ENCODE measurements at regions not wholly inside any gene's neighbourhood (a gene's known extent, or its start where the extent isn't known, plus 50 kb on each side); places are given as distances from the start of the nearest gene placed in this dataset.

GRCh38 chr13:106036870-106037269 lies 498.6 kb downstream of the EFNB2 start:
- Histone ChIP-seq H3K4me2 (ENCODE audit: unreplicated experiment) (no peak overlapping the region), H3K27me3 (replicated peaks; ENCODE audit: insufficient read depth) (no peaks in the 10 kb centered on the region), H3K36me3 (ENCODE audit: low read depth) (no peaks in the 10 kb centered on the region), H3K79me2 (ENCODE audit: insufficient read depth) (no peaks in the 10 kb centered on the region), H2AFZ (no peak overlapping the region), H3K9me2 (ENCODE audit: insufficient read depth) (no peaks in the 10 kb centered on the region), H3K4me1 (ENCODE audit: insufficient read depth) (0 out of 2 replicates have a peak, but pooled peaks cover 6% of the 10 kb centered on the region), H3K9ac (no peak overlapping the region), H3K4me3 (no peak overlapping the region), H3K9me3 (ENCODE audit: low read depth) (no peaks in the 10 kb centered on the region), H3K27ac (no peak overlapping the region), H4K20me1 (ENCODE audit: insufficient read depth) (no peaks in the 10 kb centered on the region), H3F3A (ENCODE audit: insufficient read depth) (no peaks in the 10 kb centered on the region)
- no peak for TF ChIP-seq EZH2phosphoT487 (IDR thresholded peaks at IDR 0.05; ENCODE audit: insufficient read depth, low read depth)
- no peak for TF ChIP-seq EZH2 (IDR thresholded peaks at IDR 0.05; ENCODE audit: insufficient read depth, poor library complexity, severe bottlenecking)
- no peak for DNase-seq
- in situ Hi-C loops (cut with MboI) = no loop called here
- 68 to 70% methylated on average over 5 to 6 of the region's 6 CpGs for WGBS, 2 experiments (ENCODE audit: low coverage in 1 of 2, low lambda C conversion rate in 2 of 2, missing lambda C conversion rate in 2 of 2)

DNA sequence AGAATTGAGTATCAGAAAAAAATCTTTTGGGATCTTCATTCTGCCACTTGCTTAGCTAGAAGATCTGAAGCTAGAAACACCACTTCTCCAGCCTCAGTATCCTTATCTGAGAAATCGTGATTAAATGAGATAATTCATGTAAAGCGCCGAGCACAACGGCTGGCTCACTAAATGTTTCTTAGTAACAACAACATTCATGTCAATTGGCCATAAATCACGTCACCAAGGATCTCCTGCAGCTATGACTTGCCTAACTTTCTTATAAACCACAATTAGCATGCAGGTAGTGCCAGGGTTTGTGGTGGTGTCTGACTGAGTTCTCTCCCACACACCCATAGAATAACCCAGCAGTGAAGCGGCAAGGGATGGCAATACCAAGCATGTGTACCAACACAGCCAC lies 501.3 kb downstream of the EFNB2 start:
- DNase-seq = peak; percentile 30
- Histone ChIP-seq H3K4me2 (ENCODE audit: unreplicated experiment) (peak overlapping the region; percentile 34), H3K27ac (no peak overlapping the region), H2AFZ (no peak overlapping the region), H3K36me3 (ENCODE audit: low read depth) (no peaks in the 10 kb centered on the region), H3K9ac (no peak overlapping the region), H4K20me1 (ENCODE audit: insufficient read depth) (no peaks in the 10 kb centered on the region), H3F3A (ENCODE audit: insufficient read depth) (no peaks in the 10 kb centered on the region), H3K4me1 (ENCODE audit: insufficient read depth) (0 out of 2 replicates have a peak, but pooled peaks cover 6% of the 10 kb centered on the region), H3K9me3 (ENCODE audit: low read depth) (no peaks in the 10 kb centered on the region), H3K79me2 (ENCODE audit: insufficient read depth) (no peaks in the 10 kb centered on the region), H3K27me3 (replicated peaks; ENCODE audit: insufficient read depth) (no peaks in the 10 kb centered on the region), H3K4me3 (no peak overlapping the region), H3K9me2 (ENCODE audit: insufficient read depth) (no peaks in the 10 kb centered on the region)
- TF ChIP-seq EZH2phosphoT487 (IDR thresholded peaks at IDR 0.05; ENCODE audit: insufficient read depth, low read depth) = no peak
- in situ Hi-C loops (cut with MboI) = no loop called here
- 43 to 46% methylated on average over 6 of the region's 6 CpGs for WGBS, 2 experiments (ENCODE audit: low coverage in 1 of 2, low lambda C conversion rate in 2 of 2, missing lambda C conversion rate in 2 of 2)

- DNase-seq = peak; percentile 76
- Histone ChIP-seq H3K27me3 (replicated peaks; ENCODE audit: insufficient read depth) (no peaks in the 10 kb centered on the region), H4K20me1 (ENCODE audit: insufficient read depth) (no peaks in the 10 kb centered on the region), H2AFZ (no peak overlapping the region), H3K4me1 (ENCODE audit: insufficient read depth) (peaks cover 11% of the 10 kb centered on the region), H3K36me3 (ENCODE audit: low read depth) (no peaks in the 10 kb centered on the region), H3K4me3 (no peak overlapping the region), H3K4me2 (ENCODE audit: unreplicated experiment) (peak overlapping the region; percentile 34), H3K9me2 (ENCODE audit: insufficient read depth) (no peaks in the 10 kb centered on the region), H3K79me2 (ENCODE audit: insufficient read depth) (no peaks in the 10 kb centered on the region), H3F3A (ENCODE audit: insufficient read depth) (no peaks in the 10 kb centered on the region), H3K9me3 (ENCODE audit: low read depth) (no peaks in the 10 kb centered on the region), H3K27ac (no peak overlapping the region), H3K9ac (no peak overlapping the region)
- in situ Hi-C loops (cut with MboI) = no loop called here
- no peak for TF ChIP-seq EZH2phosphoT487 (IDR thresholded peaks at IDR 0.05; ENCODE audit: insufficient read depth, low read depth)
- TF ChIP-seq EZH2 (IDR thresholded peaks at IDR 0.05; ENCODE audit: insufficient read depth, poor library complexity, severe bottlenecking) = no peak
- 7 to 14% methylated on average over 2 of the region's 2 CpGs for WGBS, 2 experiments (ENCODE audit: low coverage in 1 of 2, low lambda C conversion rate in 2 of 2, missing lambda C conversion rate in 2 of 2)
Observed at GRCh38 chr13:106033659-106034058, 501.8 kb downstream of the EFNB2 start.

DNA sequence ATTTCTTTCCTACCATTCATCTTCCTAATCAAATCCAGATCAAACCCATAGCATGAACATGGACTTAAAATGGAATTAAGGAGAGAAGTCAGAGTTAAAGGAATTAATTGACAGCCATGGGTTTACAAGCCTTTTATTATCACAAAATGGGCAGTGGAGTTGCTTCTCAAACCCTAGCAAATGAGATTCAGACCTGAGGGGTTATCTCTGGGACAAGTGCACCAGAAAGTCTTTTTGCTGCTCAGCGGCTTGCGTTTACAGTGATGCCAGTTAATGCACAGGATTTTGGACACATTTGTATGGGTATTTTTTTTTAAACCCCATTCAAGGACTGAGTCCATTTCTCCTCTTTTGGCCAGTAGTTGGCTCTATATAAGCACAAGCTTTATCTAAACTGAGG lies 503.0 kb downstream of the EFNB2 start:
- Histone ChIP-seq H3F3A (ENCODE audit: insufficient read depth) (no peaks in the 10 kb centered on the region), H3K36me3 (ENCODE audit: low read depth) (no peaks in the 10 kb centered on the region), H3K27ac (no peak overlapping the region), H4K20me1 (ENCODE audit: insufficient read depth) (no peaks in the 10 kb centered on the region), H3K9ac (no peak overlapping the region), H3K4me3 (no peak overlapping the region), H2AFZ (no peak overlapping the region), H3K79me2 (ENCODE audit: insufficient read depth) (no peaks in the 10 kb centered on the region), H3K4me1 (ENCODE audit: insufficient read depth) (peaks cover 8% of the 10 kb centered on the region), H3K27me3 (replicated peaks; ENCODE audit: insufficient read depth) (no peaks in the 10 kb centered on the region), H3K9me3 (ENCODE audit: low read depth) (no peaks in the 10 kb centered on the region), H3K4me2 (ENCODE audit: unreplicated experiment) (no peak overlapping the region), H3K9me2 (ENCODE audit: insufficient read depth) (no peaks in the 10 kb centered on the region)
- TF ChIP-seq EZH2phosphoT487 (IDR thresholded peaks at IDR 0.05; ENCODE audit: insufficient read depth, low read depth) (no peak), EZH2 (IDR thresholded peaks at IDR 0.05; ENCODE audit: insufficient read depth, poor library complexity, severe bottlenecking) (no peak)
- in situ Hi-C loops (cut with MboI) = no loop called here
- 94 to 100% methylated on average over 2 of the region's 2 CpGs for WGBS, 2 experiments (ENCODE audit: low coverage in 1 of 2, low lambda C conversion rate in 2 of 2, missing lambda C conversion rate in 2 of 2)
- no peak for DNase-seq

- H3K79me2 ChIP-seq (ENCODE audit: insufficient read depth) = no peaks in the 10 kb centered on the region
- H3K4me3 ChIP-seq = no peak overlapping the region
- WGBS, 2 experiments (ENCODE audit: low coverage in 1 of 2, low lambda C conversion rate in 2 of 2, missing lambda C conversion rate in 2 of 2) = 59 to 69% methylated on average over 7 of the region's 7 CpGs
- H3K9ac ChIP-seq = no peak overlapping the region
- H3K36me3 ChIP-seq (ENCODE audit: low read depth) = no peaks in the 10 kb centered on the region
- no peaks in the 10 kb centered on the region for H3K9me3 ChIP-seq (ENCODE audit: low read depth)
- in situ Hi-C loops (cut with MboI) = no loop called here
- no peak for DNase-seq
- no peak overlapping the region for H2AFZ ChIP-seq
- H3K9me2 ChIP-seq (ENCODE audit: insufficient read depth) = no peaks in the 10 kb centered on the region
- no peak overlapping the region for H3K4me2 ChIP-seq (ENCODE audit: unreplicated experiment)
- H3K27ac ChIP-seq = no peak overlapping the region
- TF ChIP-seq EZH2 (IDR thresholded peaks at IDR 0.05; ENCODE audit: insufficient read depth, poor library complexity, severe bottlenecking) = no peak
- TF ChIP-seq EZH2phosphoT487 (IDR thresholded peaks at IDR 0.05; ENCODE audit: insufficient read depth, low read depth) = no peak
- H3K4me1 ChIP-seq (ENCODE audit: insufficient read depth) = peaks cover 8% of the 10 kb centered on the region
- no peaks in the 10 kb centered on the region for H3F3A ChIP-seq (ENCODE audit: insufficient read depth)
- no peaks in the 10 kb centered on the region for H3K27me3 ChIP-seq (replicated peaks; ENCODE audit: insufficient read depth)
- no peaks in the 10 kb centered on the region for H4K20me1 ChIP-seq (ENCODE audit: insufficient read depth)
Observed at GRCh38 chr13:106029676-106030290, 505.7 kb downstream of the EFNB2 start.
